ENCODE measurements at regions not wholly inside any gene's neighbourhood (a gene's known extent, or its start where the extent isn't known, plus 50 kb on each side); places are given as distances from the start of the nearest gene placed in this dataset.

GRCh38 chr5:20351849-20352248 lies 363.8 kb upstream of the CDH18 start:
- H3K4me3 ChIP-seq (ENCODE audit: low read length): no peak overlapping the region

GRCh38 chr5:20348321-20348720 lies 360.3 kb upstream of the CDH18 start:
- TF ChIP-seq CTCF (conservative IDR thresholded peaks at IDR 0.05; ENCODE audit: low read length): no peak
- no peak overlapping the region for H3K4me3 ChIP-seq (ENCODE audit: low read length)
- no peak for DNase-seq (ENCODE audit: low read depth)

More at GRCh38 chr5:20351849-20352248, 363.8 kb upstream of the CDH18 start:
- no peak for DNase-seq (ENCODE audit: low read depth)
- TF ChIP-seq CTCF (conservative IDR thresholded peaks at IDR 0.05; ENCODE audit: low read length): no peak

- TF ChIP-seq CTCF (conservative IDR thresholded peaks at IDR 0.05; ENCODE audit: low read length): no peak
- no peak overlapping the region for H3K4me3 ChIP-seq (ENCODE audit: low read length)
- no peak for DNase-seq (ENCODE audit: low read depth)
Observed at GRCh38 chr5:20347334-20347733, 359.3 kb upstream of the CDH18 start.

- no peak overlapping the region for H3K4me3 ChIP-seq (ENCODE audit: low read length)
- TF ChIP-seq CTCF (conservative IDR thresholded peaks at IDR 0.05; ENCODE audit: low read length): no peak
- no peak for DNase-seq (ENCODE audit: low read depth)
Observed at GRCh38 chr5:20340126-20340525, 352.1 kb upstream of the CDH18 start.

GRCh38 chr5:20335978-20336377 lies 348.0 kb upstream of the CDH18 start:
- no peak for TF ChIP-seq CTCF (conservative IDR thresholded peaks at IDR 0.05; ENCODE audit: low read length)
- H3K4me3 ChIP-seq (ENCODE audit: low read length): no peak overlapping the region
- no peak for DNase-seq (ENCODE audit: low read depth)

GRCh38 chr5:20331826-20332225 lies 343.8 kb upstream of the CDH18 start:
- no peak for DNase-seq (ENCODE audit: low read depth)
- TF ChIP-seq CTCF (conservative IDR thresholded peaks at IDR 0.05; ENCODE audit: low read length): no peak
- H3K4me3 ChIP-seq (ENCODE audit: low read length): no peak overlapping the region

- H3K4me3 ChIP-seq (ENCODE audit: low read length): no peak overlapping the region
- no peak for TF ChIP-seq CTCF (conservative IDR thresholded peaks at IDR 0.05; ENCODE audit: low read length)
- DNase-seq (ENCODE audit: low read depth): no peak
Observed at GRCh38 chr5:20323323-20323722, 335.3 kb upstream of the CDH18 start.

Measured in AG10803 (cell line).